HCT116 (cell line): ENCODE measurements at regions not wholly inside any gene's neighbourhood (a gene's known extent, or its start where the extent isn't known, plus 50 kb on each side); places are given as distances from the start of the nearest gene placed in this dataset.

Experiments
- ATAC-seq: fragments of 200-7000 bp; cut with Tn5 transposase; 2 replicates; pipeline ENCODE4 v1.9.1; 2020; ENCODE audit warnings: mild to moderate bottlenecking, moderate library complexity
- BruUV-seq: library from RNA; stranded (reverse); fragments of 400-500 nt; replicated peaks from 2 replicates; lab custom pipeline; 2021; lab: Mats Ljungman, UMichigan
- CTCF ChIA-PET: fragments of 300-600 bp; sonication (Branson Sonifier 250); formaldehyde crosslinking; loops from one replicate; lab custom pipeline; 2021; ENCODE audit warnings: antibody characterized with exemption; lab: Charles Lee
- POLR2A ChIA-PET: fragments of 300-600, 350-600 bp; sonication (Branson Sonifier 250); formaldehyde crosslinking; loops from one replicate; lab custom pipeline; 2021; ENCODE audit warnings: antibody characterized with exemption; lab: Charles Lee
- RAD21 ChIA-PET, 2 experiments: fragments of 300-600 bp; sonication (Branson Sonifier 250); formaldehyde crosslinking; loops; one replicate each; lab custom pipeline; 2023; ENCODE audit warnings: low total read pairs in 2 of 2; ENCODE audit not compliant: uncharacterized antibody in 2 of 2, unreplicated experiment in 2 of 2, low non-redundant PET in 1 of 2; lab: Charles Lee
- DNase-seq: peaks from one replicate; pipeline ENCODE4 v3.0.0-alpha.2; 2010; ENCODE audit warnings: low read depth, low spot score
- H2AFZ ChIP-seq: fragments of 200-600 bp; shearing (Covaris generic), sonication (generic); 2 replicates; pipeline ENCODE4 v1.6.1; 2017; ENCODE audit warnings: low read depth, mixed run types, mixed read lengths, antibody characterized with exemption, low read length; ENCODE audit not compliant: poor library complexity, severe bottlenecking
- H3K27ac ChIP-seq: 2 replicates; pipeline ENCODE4 v1.5.1; 2012; ENCODE audit warnings: low read depth, low read length
- H3K27me3 ChIP-seq: fragments of 200-600 bp; sonication (generic); 2 replicates; pipeline ENCODE4 v1.6.1; 2016; ENCODE audit warnings: mixed run types, low read length, mixed read lengths; ENCODE audit not compliant: insufficient read depth
- H3K36me3 ChIP-seq, 2 experiments: fragments of 200-500 bp in 1 of 2; fragments of 200-600 bp in 1 of 2; sonication (Bioruptor generic) in 1 of 2; sonication (generic) in 1 of 2; 2 replicates each; pipeline versions ENCODE4 v1.5.1 to v1.6.1; 2014 to 2016; ENCODE audit warnings: low read length in 2 of 2, inconsistent platforms in 1 of 2, mixed read lengths in 1 of 2, mixed run types in 1 of 2; ENCODE audit not compliant: insufficient read depth in 2 of 2, control insufficient read depth in 1 of 2
- H3K4me1 ChIP-seq, 2 experiments: fragments of 200-600 bp in 1 of 2; sonication (generic) in 1 of 2; 2 replicates each; pipeline versions ENCODE4 v1.5.1 to v1.6.1; 2012 to 2017; ENCODE audit warnings: low read length in 2 of 2, inconsistent platforms in 1 of 2, mild to moderate bottlenecking in 1 of 2, mixed read lengths in 1 of 2, mixed run types in 1 of 2, moderate library complexity in 1 of 2; ENCODE audit not compliant: insufficient read depth in 2 of 2, control insufficient read depth in 1 of 2
- H3K4me2 ChIP-seq: fragments of 200-600 bp; sonication (generic); 2 replicates; pipeline ENCODE4 v1.6.1; 2017; ENCODE audit warnings: mixed run types, low read length, mixed read lengths
- H3K4me3 ChIP-seq, 2 experiments: fragments of 200-600 bp in 1 of 2; sonication (generic) in 1 of 2; replicated peaks in 1 of 2; 2 replicates each; pipeline ENCODE4 v1.5.1; 2011 to 2016; ENCODE audit warnings: low read length in 2 of 2, control low read depth in 1 of 2, low read depth in 1 of 2, mild to moderate bottlenecking in 1 of 2, mixed read lengths in 1 of 2, mixed run types in 1 of 2
- H3K79me2 ChIP-seq: fragments of 200-600 bp; sonication (generic); 2 replicates; pipeline ENCODE4 v1.6.1; 2017; ENCODE audit warnings: mild to moderate bottlenecking, mixed run types, low read length, moderate library complexity, mixed read lengths; ENCODE audit not compliant: insufficient read depth
- H3K9ac ChIP-seq: fragments of 200-600 bp; sonication (generic); 2 replicates; pipeline ENCODE4 v1.6.1; 2016; ENCODE audit warnings: low read length, mixed read lengths
- H3K9me2 ChIP-seq: fragments of 200-600 bp; sonication (generic), shearing (Covaris generic); 2 replicates; pipeline ENCODE4 v1.6.1; 2017; ENCODE audit warnings: mixed run types, mild to moderate bottlenecking, moderate library complexity; ENCODE audit not compliant: insufficient read depth
- H3K9me3 ChIP-seq, 2 experiments: fragments of 200-500 bp in 1 of 2; fragments of 200-600 bp in 1 of 2; sonication (Bioruptor generic) in 1 of 2; sonication (generic) in 1 of 2; 2 replicates each; pipeline ENCODE4 v1.6.1; 2014 to 2017; ENCODE audit warnings: low read length in 2 of 2, mixed read lengths in 2 of 2, inconsistent platforms in 1 of 2, low read depth in 1 of 2, mild to moderate bottlenecking in 1 of 2, mixed run types in 1 of 2, moderate library complexity in 1 of 2; ENCODE audit not compliant: control insufficient read depth in 1 of 2, insufficient read depth in 1 of 2
- H4K20me1 ChIP-seq: fragments of 200-600 bp; sonication (generic), shearing (Covaris generic); 2 replicates; pipeline ENCODE4 v1.6.1; 2017; ENCODE audit warnings: mixed run types, mild to moderate bottlenecking, moderate library complexity; ENCODE audit not compliant: insufficient read depth
- ATF3 ChIP-seq: IDR thresholded peaks from 2 replicates; pipeline ENCODE4 v1.6.1; 2012
- EZH2 ChIP-seq: fragments of 200-600 bp; sonication (generic); IDR thresholded peaks from 2 replicates; pipeline ENCODE4 v1.6.1; 2017; ENCODE audit warnings: antibody characterized with exemption, mixed run types
- JUND ChIP-seq: IDR thresholded peaks from 2 replicates; pipeline ENCODE4 v1.6.1; 2012
- MAX ChIP-seq: IDR thresholded peaks from 2 replicates; pipeline ENCODE4 v1.6.1; 2012
- SRF ChIP-seq: IDR thresholded peaks from 2 replicates; pipeline ENCODE4 v1.6.1; 2012; ENCODE audit warnings: low read depth
- TCF7L2 ChIP-seq: IDR thresholded peaks from 2 replicates; pipeline ENCODE4 v1.7.0; 2011; ENCODE audit warnings: borderline replicate concordance, inconsistent platforms; ENCODE audit not compliant: insufficient read depth, insufficient read length; ENCODE audit errors: extremely low read depth
- ZNF274 ChIP-seq: fragments of 200-500 bp; sonication (Bioruptor generic); IDR thresholded peaks from 2 replicates; pipeline ENCODE4 v1.6.1; 2014; ENCODE audit warnings: mild to moderate bottlenecking, low read depth, low read length, inconsistent platforms
- intact Hi-C: fragments of 100-400 bp; cut with micrococcal nuclease; formaldehyde crosslinking; loops from 2 replicates; pipeline ENCODE4 v1.10.0; 2022

GRCh38 chr5:133761632-133762031, 149.3 kb upstream of the FSTL4 start:
- ChIA-PET RAD21 (no interaction called here), POLR2A (no interaction called here)

GRCh38 chr5:133760532-133760931, 148.2 kb upstream of the FSTL4 start:
- TF ChIP-seq ATF3 (no peak), TCF7L2 (no peak), EZH2 (no peak)
- Histone ChIP-seq H2AFZ (no peak overlapping the region), H3K27ac (no peak overlapping the region), H3K9me3 (no peaks in the 10 kb centered on the region), H3K9me2 (no peaks in the 10 kb centered on the region; the same call in 1 of the 2 replicates), H3K36me3 (no peaks in the 10 kb centered on the region), H3K4me1 (no peaks in the 10 kb centered on the region), H3K27me3 (peaks cover 28% of the 10 kb centered on the region), H3K4me2 (no peak overlapping the region), H3K79me2 (no peaks in the 10 kb centered on the region), H4K20me1 (no peaks in the 10 kb centered on the region), H3K9ac (no peak overlapping the region), H3K4me3 (no peak overlapping the region)
- ChIA-PET RAD21 (no interaction called here), POLR2A (no interaction called here), CTCF (no interaction called here)
- no TSS peak for BruUV-seq
- DNase-seq (no peak), ATAC-seq (no peak)
- intact Hi-C loops: no loop called here

More at GRCh38 chr5:133761632-133762031, 149.3 kb upstream of the FSTL4 start:
- CTCF ChIA-PET: no interaction called here
- TF ChIP-seq MAX (no peak), SRF (no peak), JUND (no peak), ZNF274 (no peak)
- intact Hi-C loops: no loop called here
- H3K4me2 ChIP-seq: no peak overlapping the region
- H3K9me2 ChIP-seq: no peaks in the 10 kb centered on the region; the same call in 1 of the 2 replicates
- no peaks in the 10 kb centered on the region for H3K36me3 ChIP-seq
- H3K27me3 ChIP-seq: peaks cover 24% of the 10 kb centered on the region
- DNase-seq (no peak), ATAC-seq (no peak)
- H4K20me1 ChIP-seq: no peaks in the 10 kb centered on the region
- BruUV-seq: no TSS peak
- no peaks in the 10 kb centered on the region for H3K9me3 ChIP-seq
- no peak overlapping the region for H3K27ac ChIP-seq
- no peak overlapping the region for H2AFZ ChIP-seq
- no peak overlapping the region for H3K4me3 ChIP-seq
- no peak overlapping the region for H3K9ac ChIP-seq
- no peaks in the 10 kb centered on the region for H3K4me1 ChIP-seq
- no peaks in the 10 kb centered on the region for H3K79me2 ChIP-seq
